ENCODE measurements at regions not wholly inside any gene's neighbourhood (a gene's known extent, or its start where the extent isn't known, plus 50 kb on each side); places are given as distances from the start of the nearest gene placed in this dataset.
"Not testable (repeated sequence)": the region's sequence is repeated elsewhere in the genome, so short reads cannot be mapped to it uniquely, and the experiment has no call there.

GRCh38 chr4:156293657-156294297 lies 340.1 kb upstream of the CTSO start:
- H3K27ac ChIP-seq, result no peak overlapping the region
- ATAC-seq (replicated peaks in 6 of 8), result peak in 5 of 8 experiments; percentile 12 to 68 (median 35)
- H3K4me3 ChIP-seq, result no peak overlapping the region
- H3K4me1 ChIP-seq (replicated peaks in 1 of 2), result peaks cover 5 to 29% of the 10 kb centered on the region in 2 donors
- in situ Hi-C loops (cut with MboI; ENCODE audit: low pct_unique_long_range_greater_than_20kb in 2 of 9, low sequenced_read_pairs in 9 of 9, unreplicated experiment in 9 of 9), result no loop called here
- 11 to 100% (median 70%) methylated on average over 1 of the region's 1 CpG; no CpG with 5 or more reads in 1 of the 10 experiments for WGBS, 10 experiments

DNA sequence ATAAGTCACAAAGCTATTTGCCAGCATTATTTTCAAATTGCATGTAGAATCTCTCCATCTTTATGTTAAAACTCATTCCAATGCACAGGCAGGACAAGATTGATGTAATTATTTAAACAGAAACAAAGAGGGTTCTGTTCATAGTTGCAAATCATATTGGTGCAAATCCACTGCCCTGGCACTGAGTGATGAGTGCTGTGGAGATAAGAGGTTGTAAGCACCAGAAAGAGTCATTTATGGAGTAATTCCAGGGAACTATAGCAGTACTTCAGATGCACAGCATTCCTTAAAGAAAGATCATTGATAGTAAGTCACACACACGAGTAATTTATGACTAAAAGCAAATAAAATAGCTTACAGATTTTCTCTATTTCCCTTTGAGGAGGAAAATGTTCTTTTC lies 337.7 kb upstream of the CTSO start:
- H3K27ac ChIP-seq, result no peak overlapping the region
- H3K4me1 ChIP-seq (replicated peaks in 1 of 2), result peaks cover 0 to 21% of the 10 kb centered on the region in 2 donors
- no peak overlapping the region for H3K4me3 ChIP-seq
- peak in 4 of 8 experiments; percentile 31 to 66 (median 36) for ATAC-seq (replicated peaks in 6 of 8)
- 0 to 43% (median 19%) methylated on average over 1 of the region's 1 CpG for WGBS, 10 experiments
- in situ Hi-C loops (cut with MboI; ENCODE audit: low pct_unique_long_range_greater_than_20kb in 2 of 9, low sequenced_read_pairs in 9 of 9, unreplicated experiment in 9 of 9), result no loop called here

GRCh38 chr4:156290811-156291210 lies 337.1 kb upstream of the CTSO start:
- in situ Hi-C loops (cut with MboI; ENCODE audit: low pct_unique_long_range_greater_than_20kb in 2 of 9, low sequenced_read_pairs in 9 of 9, unreplicated experiment in 9 of 9), result no loop called here
- WGBS, 10 experiments, result 0 to 95% (median 80%) methylated on average over 1 to 2 of the region's 2 CpGs; no CpG with 5 or more reads in 2 of the 10 experiments
- Histone ChIP-seq H3K4me1 (replicated peaks in 1 of 2) (peaks cover 0 to 21% of the 10 kb centered on the region in 2 donors), H3K27ac (no peak overlapping the region), H3K4me3 (no peak overlapping the region)
- ATAC-seq (replicated peaks in 6 of 8), result no peak

DNA sequence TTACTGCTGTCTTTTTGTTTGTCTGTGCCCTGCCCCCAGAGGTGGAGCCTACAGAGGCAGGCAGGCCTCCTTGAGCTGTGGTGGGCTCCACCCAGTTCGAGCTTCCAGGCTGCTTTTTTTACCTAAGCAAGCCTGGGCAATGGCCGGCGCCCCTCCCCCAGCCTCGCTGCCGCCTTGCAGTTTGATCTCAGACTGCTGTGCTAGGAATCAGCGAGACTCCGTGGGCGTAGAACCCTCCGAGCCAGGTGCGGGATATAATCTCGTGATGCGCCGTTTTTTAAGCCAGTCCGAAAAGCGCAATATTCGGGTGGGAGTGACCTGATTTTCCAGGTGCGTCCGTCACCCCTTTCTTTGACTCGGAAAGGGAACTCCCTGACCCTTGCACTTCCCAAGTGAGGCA lies 336.4 kb upstream of the CTSO start:
- 80% methylated on average over 1 of the region's 19 CpGs; no CpG with 5 or more reads in 9 of the 10 experiments for WGBS, 10 experiments
- ATAC-seq (replicated peaks in 6 of 8); in situ Hi-C loops (cut with MboI; ENCODE audit: low pct_unique_long_range_greater_than_20kb in 2 of 9, low sequenced_read_pairs in 9 of 9, unreplicated experiment in 9 of 9); H3K27ac ChIP-seq: not testable (repeated sequence)
- peak overlapping the region in 4 of 5 donors; percentile 26 to 38 (median 29) for H3K4me3 ChIP-seq
- peaks cover 0 to 21% of the 10 kb centered on the region in 2 donors for H3K4me1 ChIP-seq (replicated peaks in 1 of 2)

DNA sequence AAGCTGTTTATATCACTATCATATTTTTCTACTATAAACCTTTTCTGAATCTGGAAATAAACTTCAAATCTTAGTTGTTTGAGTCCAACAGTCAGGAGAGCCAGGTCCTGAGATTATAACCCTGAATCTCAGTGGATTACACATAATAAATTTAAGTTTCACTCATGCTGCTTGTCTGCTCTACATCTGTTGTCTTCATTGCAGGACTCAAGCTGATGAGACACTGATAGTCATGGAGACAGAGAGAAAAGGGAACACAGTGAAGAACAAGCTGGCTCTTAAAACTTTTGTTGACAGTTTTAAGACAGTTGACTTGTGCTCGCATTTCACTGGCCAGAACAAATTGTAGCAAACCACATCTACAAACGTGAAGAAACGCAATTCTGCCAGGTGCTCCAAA lies 327.0 kb upstream of the CTSO start:
- H3K4me3 ChIP-seq, result no peak overlapping the region
- peak in 1 of 8 experiments; percentile 31 for ATAC-seq (replicated peaks in 6 of 8)
- no peaks in the 10 kb centered on the region for H3K4me1 ChIP-seq (replicated peaks in 1 of 2)
- no peak overlapping the region for H3K27ac ChIP-seq
- in situ Hi-C loops (cut with MboI; ENCODE audit: low pct_unique_long_range_greater_than_20kb in 2 of 9, low sequenced_read_pairs in 9 of 9, unreplicated experiment in 9 of 9), result no loop called here
- 0 to 96% (median 82%) methylated on average over 1 to 3 of the region's 3 CpGs for WGBS, 10 experiments

DNA sequence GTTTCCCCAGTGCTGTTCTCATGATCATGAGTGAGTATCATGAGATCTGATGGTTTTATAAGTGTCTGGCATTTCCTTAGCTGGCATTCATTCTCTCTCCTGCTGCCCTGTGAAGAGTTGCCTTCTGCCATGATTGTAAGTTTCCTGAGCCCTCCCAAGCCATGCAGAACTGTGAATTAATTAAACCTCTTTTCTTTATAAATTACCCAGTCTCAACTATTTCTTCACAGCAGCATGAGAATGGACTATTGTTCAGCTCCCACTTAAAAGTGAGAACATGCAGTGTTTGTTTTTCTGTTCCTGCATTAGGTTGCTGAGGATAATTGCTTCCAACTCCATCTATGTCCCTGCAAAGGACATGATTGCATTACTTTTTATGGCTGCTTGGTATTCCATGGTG lies 311.7 kb upstream of the CTSO start:
- in situ Hi-C loops (cut with MboI; ENCODE audit: low pct_unique_long_range_greater_than_20kb in 2 of 9, low sequenced_read_pairs in 9 of 9, unreplicated experiment in 9 of 9), result no loop called here
- H3K4me1 ChIP-seq (replicated peaks in 1 of 2), result no peaks in the 10 kb centered on the region
- ATAC-seq (replicated peaks in 6 of 8), result peak in 5 of 8 experiments; percentile 64 to 72 (median 67)
- no peak overlapping the region for H3K4me3 ChIP-seq
- H3K27ac ChIP-seq, result no peak overlapping the region

GRCh38 chr4:156261230-156261629 lies 307.6 kb upstream of the CTSO start:
- H3K27ac ChIP-seq, result no peak overlapping the region
- no peak for ATAC-seq (replicated peaks in 6 of 8)
- no peaks in the 10 kb centered on the region for H3K4me1 ChIP-seq (replicated peaks in 1 of 2)
- 89 to 100% (median 100%) methylated on average over 1 of the region's 1 CpG for WGBS, 10 experiments
- in situ Hi-C loops (cut with MboI; ENCODE audit: low pct_unique_long_range_greater_than_20kb in 2 of 9, low sequenced_read_pairs in 9 of 9, unreplicated experiment in 9 of 9), result no loop called here
- H3K4me3 ChIP-seq, result no peak overlapping the region

GRCh38 chr4:156255230-156256007 lies 301.8 kb upstream of the CTSO start:
- ATAC-seq (replicated peaks in 6 of 8), result peak in 6 of 8 experiments; percentile 28 to 83 (median 34)
- no peak overlapping the region for H3K27ac ChIP-seq
- 7 to 80% (median 49%) methylated on average over 3 to 5 of the region's 5 CpGs for WGBS, 10 experiments
- in situ Hi-C loops (cut with MboI; ENCODE audit: low pct_unique_long_range_greater_than_20kb in 2 of 9, low sequenced_read_pairs in 9 of 9, unreplicated experiment in 9 of 9), result no loop called here
- no peak overlapping the region for H3K4me3 ChIP-seq
- peaks cover 7 to 8% of the 10 kb centered on the region in 2 donors for H3K4me1 ChIP-seq (replicated peaks in 1 of 2)

DNA sequence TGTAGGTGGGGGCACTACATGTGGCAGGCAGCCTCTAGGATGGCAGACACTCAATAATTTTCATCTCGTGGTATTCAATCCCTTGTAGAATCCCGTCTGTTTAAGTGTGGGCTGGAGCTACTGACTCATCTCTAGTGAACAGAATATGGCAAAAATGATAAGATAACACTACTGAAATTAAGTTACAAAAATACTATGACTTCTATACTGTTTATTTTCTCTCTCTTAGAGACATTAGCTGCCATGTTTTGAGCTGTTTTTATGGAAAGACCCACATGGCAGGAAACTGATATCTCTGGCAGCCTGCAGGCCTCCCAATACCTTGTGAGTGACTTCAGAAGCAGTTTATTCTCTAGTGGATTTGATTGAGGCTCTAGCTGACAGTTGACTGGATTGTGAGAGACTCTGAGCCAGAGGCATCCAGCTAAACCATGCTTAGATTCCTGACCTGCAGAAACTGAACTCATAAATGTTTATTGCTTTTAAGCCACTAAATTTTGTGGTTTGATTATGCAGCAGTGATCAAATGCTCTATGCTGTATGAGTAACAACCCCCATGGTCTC lies 298.8 kb upstream of the CTSO start:
- in situ Hi-C loops (cut with MboI; ENCODE audit: low pct_unique_long_range_greater_than_20kb in 2 of 9, low sequenced_read_pairs in 9 of 9, unreplicated experiment in 9 of 9), result no loop called here
- ATAC-seq (replicated peaks in 6 of 8), result peak in 1 of 8 experiments; percentile 25
- H3K27ac ChIP-seq, result no peak overlapping the region
- no peak overlapping the region for H3K4me3 ChIP-seq
- peaks cover 7 to 8% of the 10 kb centered on the region in 2 donors for H3K4me1 ChIP-seq (replicated peaks in 1 of 2)
- WGBS, 10 experiments, result 14 to 100% (median 81%) methylated on average over 1 to 2 of the region's 2 CpGs; no CpG with 5 or more reads in 4 of the 10 experiments

GRCh38 chr4:156251373-156252065 lies 297.9 kb upstream of the CTSO start:
- 50 to 100% (median 92%) methylated on average over 1 to 3 of the region's 3 CpGs; no CpG with 5 or more reads in 2 of the 10 experiments for WGBS, 10 experiments
- ATAC-seq (replicated peaks in 6 of 8), result no peak
- H3K27ac ChIP-seq, result no peak overlapping the region

DNA sequence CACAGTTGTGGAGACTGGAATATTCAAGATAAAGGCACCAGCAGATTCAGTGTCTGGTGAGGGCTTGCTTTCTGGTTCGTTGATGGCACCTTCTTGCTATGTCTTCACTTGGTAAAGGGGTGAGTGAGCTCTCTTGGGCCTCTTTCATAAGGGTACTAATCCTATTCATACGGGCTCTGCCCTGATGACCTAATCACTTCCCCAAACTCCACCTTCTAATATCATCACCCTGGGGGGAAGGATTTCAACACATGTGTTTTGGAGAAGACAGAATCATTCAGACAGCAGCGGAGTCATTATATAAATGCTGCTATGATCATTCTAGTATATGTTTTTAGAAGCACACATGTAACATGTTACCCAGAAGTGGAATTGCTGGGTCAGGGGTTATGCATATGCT lies 295.3 kb upstream of the CTSO start:
- no peak overlapping the region for H3K4me3 ChIP-seq
- no peaks in the 10 kb centered on the region for H3K4me1 ChIP-seq (replicated peaks in 1 of 2)
- ATAC-seq (replicated peaks in 6 of 8), result peak in 2 of 8 experiments; percentile 38 to 96
- 7 to 92% (median 84%) methylated on average over 1 to 3 of the region's 3 CpGs; no CpG with 5 or more reads in 3 of the 10 experiments for WGBS, 10 experiments
- no peak overlapping the region for H3K27ac ChIP-seq
- in situ Hi-C loops (cut with MboI; ENCODE audit: low pct_unique_long_range_greater_than_20kb in 2 of 9, low sequenced_read_pairs in 9 of 9, unreplicated experiment in 9 of 9), result no loop called here

More at GRCh38 chr4:156251373-156252065, 297.9 kb upstream of the CTSO start:
- peaks cover 7 to 8% of the 10 kb centered on the region in 2 donors for H3K4me1 ChIP-seq (replicated peaks in 1 of 2)
- H3K4me3 ChIP-seq, result no peak overlapping the region
- in situ Hi-C loops (cut with MboI; ENCODE audit: low pct_unique_long_range_greater_than_20kb in 2 of 9, low sequenced_read_pairs in 9 of 9, unreplicated experiment in 9 of 9), result no loop called here

- no peak for ATAC-seq (replicated peaks in 6 of 8)
- WGBS, 10 experiments, result 0 to 50% (median 36%) methylated on average over 2 of the region's 2 CpGs; no CpG with 5 or more reads in 2 of the 10 experiments
- no peak overlapping the region for H3K4me3 ChIP-seq
- H3K27ac ChIP-seq, result no peak overlapping the region
- in situ Hi-C loops (cut with MboI; ENCODE audit: low pct_unique_long_range_greater_than_20kb in 2 of 9, low sequenced_read_pairs in 9 of 9, unreplicated experiment in 9 of 9), result no loop called here
- no peaks in the 10 kb centered on the region for H3K4me1 ChIP-seq (replicated peaks in 1 of 2)
These were observed 293.8 kb upstream of the CTSO start for GRCh38 chr4:156247470-156247869.

- ATAC-seq (replicated peaks in 6 of 8), result no peak
- Histone ChIP-seq H3K4me3 (no peak overlapping the region), H3K4me1 (replicated peaks in 1 of 2) (no peaks in the 10 kb centered on the region), H3K27ac (no peak overlapping the region)
- 52 to 94% (median 84%) methylated on average over 1 to 4 of the region's 4 CpGs for WGBS, 10 experiments
- in situ Hi-C loops (cut with MboI; ENCODE audit: low pct_unique_long_range_greater_than_20kb in 2 of 9, low sequenced_read_pairs in 9 of 9, unreplicated experiment in 9 of 9), result no loop called here
These were observed 289.3 kb upstream of the CTSO start for GRCh38 chr4:156243015-156243414.

Measured in motor neuron (in vitro differentiated cells).